ENCODE measurements at regions not wholly inside any gene's neighbourhood (a gene's known extent, or its start where the extent isn't known, plus 50 kb on each side); places are given as distances from the start of the nearest gene placed in this dataset.
"Not testable (repeated sequence)": the region's sequence is repeated elsewhere in the genome, so short reads cannot be mapped to it uniquely, and the experiment has no call there.

DNA sequence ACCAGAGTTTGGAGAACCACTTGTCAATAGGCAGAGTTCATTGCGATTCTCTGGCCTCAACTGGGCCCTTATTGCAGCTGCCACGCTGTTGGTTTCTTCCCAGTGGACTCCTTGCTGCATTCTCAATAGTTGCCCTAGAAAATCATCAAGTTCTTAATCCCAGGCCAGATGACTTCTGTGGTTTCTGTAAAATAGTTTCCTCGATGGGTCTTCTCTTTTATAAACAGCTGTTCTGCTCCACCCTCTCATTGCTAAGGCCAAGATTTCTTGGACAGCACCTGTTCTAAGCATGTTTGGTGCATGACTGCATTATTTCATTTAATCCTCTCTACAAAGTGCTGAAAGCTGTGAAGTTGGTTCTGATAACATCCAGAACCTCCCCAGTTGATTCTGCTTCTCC, 131.0 kb downstream of the BCL2L11 start:
- no peak for DNase-seq (ENCODE audit: low read depth in 2 of 2)

- no peak for DNase-seq (ENCODE audit: low read depth in 2 of 2)
Observed at GRCh38 chr2:111252436-111252835, 131.7 kb downstream of the BCL2L11 start.

- not testable (repeated sequence) for DNase-seq (ENCODE audit: low read depth in 2 of 2)
Observed at GRCh38 chr2:111254916-111255315, 134.2 kb downstream of the BCL2L11 start.

DNA sequence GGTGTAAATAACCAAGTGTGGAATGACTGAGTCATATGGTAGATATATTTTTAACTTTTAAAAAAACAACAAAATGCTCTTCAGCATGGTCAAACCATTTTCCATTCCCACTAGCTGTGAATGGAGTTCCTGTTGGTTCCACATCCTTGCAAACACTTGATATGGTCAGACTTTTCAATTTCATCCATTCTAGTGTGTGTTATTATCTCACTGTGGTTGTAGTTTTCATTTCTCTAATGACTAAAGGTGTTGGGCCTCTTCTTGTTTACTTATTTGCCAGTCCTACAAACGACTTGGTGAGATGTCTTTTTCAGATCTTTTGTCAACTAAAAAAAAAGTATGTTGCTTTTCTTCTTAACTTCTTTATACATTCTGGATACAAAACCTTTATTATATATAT, 135.9 kb downstream of the BCL2L11 start:
- DNase-seq (ENCODE audit: low read depth in 2 of 2): not testable (repeated sequence)

- not testable (repeated sequence) for DNase-seq (ENCODE audit: low read depth in 2 of 2)
Observed at GRCh38 chr2:111257607-111258006, 136.9 kb downstream of the BCL2L11 start.

- not testable (repeated sequence) for DNase-seq (ENCODE audit: low read depth in 2 of 2)
Observed at GRCh38 chr2:111258318-111258717, 137.6 kb downstream of the BCL2L11 start.

DNA sequence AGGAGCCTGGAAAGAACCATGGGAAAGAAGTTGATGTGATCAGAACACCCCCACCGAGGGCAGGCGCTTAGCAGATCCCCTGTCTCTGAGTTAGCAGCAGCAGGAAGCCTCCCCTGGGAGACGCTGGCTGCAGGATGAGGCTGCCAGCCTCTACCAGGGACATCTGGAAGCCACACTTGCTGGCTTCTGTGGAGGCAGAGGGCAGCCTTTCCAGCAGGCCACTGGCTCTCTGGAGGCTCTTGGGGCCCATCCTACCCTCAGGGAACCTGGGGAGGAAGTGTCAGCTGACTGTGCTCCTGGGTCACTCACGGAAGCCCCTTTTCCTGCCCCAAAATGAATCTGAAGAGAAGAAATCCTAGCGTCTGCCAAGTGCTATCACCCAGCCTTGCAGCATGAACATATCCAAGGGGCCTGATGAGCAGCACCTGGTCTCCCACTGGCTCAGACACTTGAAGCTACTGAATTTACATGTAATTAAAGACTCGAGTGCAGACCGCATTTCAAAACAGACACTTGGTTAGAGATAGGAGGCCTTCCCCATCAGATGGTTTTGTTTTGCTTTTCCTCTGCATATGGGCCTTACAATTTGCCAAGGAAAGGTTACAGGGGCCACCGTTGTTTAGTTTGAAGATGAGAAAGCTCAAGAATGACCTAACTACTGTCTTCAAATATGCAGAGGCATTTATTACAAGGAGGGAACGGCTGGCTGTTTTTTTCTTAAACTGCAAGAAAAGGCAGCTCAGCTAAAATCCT, 142.1 kb downstream of the BCL2L11 start:
- not testable (repeated sequence) for DNase-seq (ENCODE audit: low read depth in 2 of 2)

- DNase-seq (ENCODE audit: low read depth in 2 of 2): not testable (repeated sequence)
Observed at GRCh38 chr2:111263380-111264017, 142.8 kb downstream of the BCL2L11 start.

- DNase-seq (ENCODE audit: low read depth in 2 of 2): not testable (repeated sequence)
Observed at GRCh38 chr2:111264956-111265355, 144.2 kb downstream of the BCL2L11 start.

DNA sequence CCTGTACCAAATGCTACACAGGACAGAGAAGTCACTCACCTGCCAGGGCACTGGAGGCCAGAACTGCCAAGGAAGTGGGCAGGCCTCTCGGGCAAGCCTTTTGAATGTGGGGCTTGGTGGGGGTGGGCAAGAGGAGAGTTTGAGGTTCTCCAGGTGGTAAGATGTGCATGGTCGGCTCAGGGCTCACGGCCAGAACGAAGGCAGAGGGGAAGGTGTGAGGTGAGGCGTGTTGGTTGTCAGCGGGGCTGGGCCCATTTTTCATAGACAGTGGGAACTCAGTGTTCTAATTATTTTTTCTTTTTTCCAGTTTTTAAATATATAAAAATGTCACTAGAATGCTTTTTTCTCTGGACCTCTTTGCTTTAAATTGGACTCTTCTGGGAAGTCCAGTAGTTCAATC, 145.8 kb downstream of the BCL2L11 start:
- not testable (repeated sequence) for DNase-seq (ENCODE audit: low read depth in 2 of 2)

DNA sequence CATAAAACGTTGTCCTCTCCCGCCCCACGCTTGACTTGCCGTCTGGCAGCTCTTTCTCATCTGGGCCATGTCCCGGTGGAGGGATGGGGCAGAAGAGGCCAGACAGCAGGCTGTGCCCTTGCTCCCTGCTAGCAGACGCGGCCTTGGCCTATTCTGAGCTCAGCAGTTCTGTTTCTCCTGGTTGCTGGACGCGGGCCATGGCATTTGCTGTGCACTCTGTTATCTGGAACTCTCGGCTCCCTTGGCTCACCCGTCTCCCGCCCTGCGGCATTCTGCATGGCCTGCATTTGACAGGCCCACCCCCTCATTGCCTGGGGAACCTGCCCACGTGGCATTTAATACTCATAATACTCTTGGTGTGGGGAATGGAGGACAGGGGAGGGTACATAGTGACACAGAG, 146.3 kb downstream of the BCL2L11 start:
- DNase-seq (ENCODE audit: low read depth in 2 of 2): not testable (repeated sequence)

DNA sequence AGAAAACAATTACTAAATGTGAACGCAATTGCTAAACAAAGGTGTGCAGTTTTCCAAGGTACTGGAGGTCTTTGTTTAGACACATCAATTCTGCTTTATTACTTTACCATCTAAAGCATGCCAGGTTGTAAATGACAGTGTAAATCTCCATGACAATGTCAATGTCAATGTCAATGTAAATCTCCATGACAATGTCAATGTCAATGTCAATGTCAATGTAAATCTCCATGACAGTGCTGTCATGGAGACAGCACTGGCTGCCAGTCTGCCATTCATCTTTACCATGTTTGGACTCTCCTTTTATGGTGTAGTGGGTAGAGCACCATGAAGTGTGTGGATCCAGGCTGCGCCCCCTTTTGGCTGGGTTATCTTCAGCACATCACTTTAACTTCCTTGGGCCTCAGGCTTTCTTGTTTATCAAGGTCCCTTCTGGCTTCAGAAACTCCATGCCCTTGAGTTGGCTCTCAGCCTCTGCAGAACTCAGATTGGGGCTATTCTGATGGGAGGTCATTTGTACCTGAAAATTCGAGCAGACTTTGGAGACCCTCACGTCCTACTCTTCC, 149.1 kb downstream of the BCL2L11 start:
- not testable (repeated sequence) for DNase-seq (ENCODE audit: low read depth in 2 of 2)

DNA sequence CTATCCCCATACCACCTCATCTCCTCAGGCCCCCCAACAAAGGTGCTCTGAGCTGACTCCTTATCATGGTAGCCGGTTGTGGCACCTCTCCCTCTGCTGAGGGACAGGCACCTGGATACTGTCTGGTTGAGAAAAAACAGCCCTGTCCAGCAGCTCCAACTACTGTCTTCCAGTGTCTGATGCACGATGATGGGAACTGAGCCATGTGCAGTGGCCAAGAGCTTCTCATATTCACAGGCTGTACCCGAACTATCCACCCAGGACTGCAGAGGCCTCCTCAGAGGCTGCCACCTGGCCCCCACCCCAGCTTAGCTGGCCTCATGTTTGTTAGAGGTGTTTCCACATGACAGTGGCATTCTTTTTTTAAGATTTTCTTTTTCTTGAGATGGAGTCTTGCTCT, 149.9 kb downstream of the BCL2L11 start:
- not testable (repeated sequence) for DNase-seq (ENCODE audit: low read depth in 2 of 2)

GRCh38 chr2:111271647-111272304, 151.1 kb downstream of the BCL2L11 start:
- not testable (repeated sequence) for DNase-seq (ENCODE audit: low read depth in 2 of 2)

DNA sequence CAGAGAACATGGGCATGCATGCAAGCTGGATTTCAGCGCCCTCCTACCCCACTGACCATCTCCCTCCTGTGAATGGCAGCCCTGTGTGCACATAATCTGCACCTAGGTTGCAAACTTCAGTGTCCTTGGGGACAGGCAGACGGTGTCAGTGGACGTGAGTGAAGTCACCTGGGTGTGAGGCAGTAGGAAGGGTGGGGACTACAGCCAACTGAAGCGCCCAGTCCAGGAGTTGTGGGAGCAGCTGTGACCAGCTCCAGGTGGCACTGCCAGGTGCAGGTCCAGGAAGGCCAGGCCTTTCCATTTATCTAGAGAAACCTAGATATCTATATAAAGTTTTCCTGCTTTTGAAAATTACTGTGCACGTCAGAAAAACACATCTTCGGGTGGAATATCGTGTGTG, 152.3 kb downstream of the BCL2L11 start:
- DNase-seq (ENCODE audit: low read depth in 2 of 2): not testable (repeated sequence)

DNA sequence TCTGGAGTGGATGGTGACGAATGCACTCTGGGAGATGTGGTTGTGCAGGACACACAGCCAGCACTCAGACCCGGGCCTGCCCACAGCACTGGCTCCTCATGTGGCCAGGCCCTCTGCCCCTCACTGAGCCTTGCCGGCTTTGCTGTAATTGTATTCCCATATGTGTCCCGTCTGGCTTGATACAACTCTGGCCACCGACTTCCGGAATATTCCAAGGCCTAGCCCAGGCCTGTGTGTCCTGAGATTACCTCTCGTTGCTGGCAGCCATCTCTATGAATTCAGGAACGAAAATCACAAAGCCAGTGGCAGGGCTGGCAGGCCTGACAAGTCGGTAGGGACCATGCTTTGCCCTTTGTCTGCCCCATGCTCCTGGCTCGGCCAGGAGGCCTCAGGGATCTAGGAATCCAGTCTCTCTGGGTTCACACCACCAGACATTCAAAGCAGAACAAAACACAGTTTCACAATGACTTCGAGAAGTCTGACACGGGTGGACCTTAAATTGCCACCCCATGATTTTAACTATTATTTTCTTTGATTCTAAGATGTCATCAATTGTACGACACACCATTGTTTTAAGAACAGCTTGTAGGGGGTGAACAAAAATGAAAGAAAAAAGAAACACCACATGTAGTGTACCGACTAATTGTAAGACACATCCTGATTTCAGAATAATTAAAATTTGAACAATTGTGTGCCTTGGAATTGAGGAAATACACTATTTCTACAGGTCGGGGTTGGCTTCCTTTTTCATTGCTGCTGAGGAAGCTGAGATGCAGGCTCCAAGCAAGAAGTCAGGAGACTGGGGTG, 154.5 kb downstream of the BCL2L11 start:
- DNase-seq (ENCODE audit: low read depth in 2 of 2): not testable (repeated sequence)

DNA sequence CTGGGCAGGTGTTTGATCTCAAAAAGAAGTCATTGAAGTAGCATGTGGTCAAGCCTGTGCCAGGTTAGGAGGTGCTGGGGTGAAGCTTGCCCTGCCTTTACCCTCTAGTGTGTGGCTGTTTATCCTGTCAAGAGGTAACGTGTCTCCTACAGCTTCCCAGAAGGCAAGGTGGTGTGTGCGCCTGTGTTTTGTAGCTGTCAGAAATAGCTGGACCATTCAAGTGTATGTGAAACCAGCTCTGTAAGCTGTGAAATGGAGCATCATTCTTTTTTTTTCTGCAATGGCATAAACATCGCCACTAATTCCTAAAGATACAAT, 155.1 kb downstream of the BCL2L11 start:
- DNase-seq (ENCODE audit: low read depth in 2 of 2): not testable (repeated sequence)

- not testable (repeated sequence) for DNase-seq (ENCODE audit: low read depth in 2 of 2)
Observed at GRCh38 chr2:111278133-111278532, 157.4 kb downstream of the BCL2L11 start.

DNA sequence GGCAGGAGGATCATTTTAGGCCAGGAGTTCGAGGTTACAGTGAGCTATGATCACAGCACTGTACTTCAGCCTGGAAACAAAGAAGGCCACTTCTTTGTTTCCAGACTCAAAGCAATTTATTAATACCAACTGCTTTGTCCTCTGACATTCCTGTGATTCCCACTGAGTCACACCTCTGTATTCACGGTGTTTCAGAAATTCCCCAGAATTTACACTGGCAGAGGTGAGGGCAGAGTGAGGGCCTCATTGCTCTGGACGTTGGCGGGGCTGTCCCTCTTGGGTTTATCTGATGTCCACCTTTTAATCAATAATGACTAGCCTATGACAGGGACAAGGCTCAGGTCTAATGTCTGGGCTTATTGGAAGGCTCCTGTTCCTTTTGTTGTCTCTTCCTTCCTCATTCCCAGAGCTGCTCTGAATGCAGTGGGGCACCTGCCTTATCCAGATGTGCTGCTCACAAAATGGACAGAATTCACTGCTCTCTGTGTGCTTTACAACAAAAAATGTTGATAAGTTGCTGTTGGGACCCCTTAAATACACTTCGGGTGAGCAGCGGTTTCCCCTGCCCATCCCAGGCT, 160.1 kb downstream of the BCL2L11 start:
- DNase-seq (ENCODE audit: low read depth in 2 of 2): not testable (repeated sequence)

- not testable (repeated sequence) for DNase-seq (ENCODE audit: low read depth in 2 of 2)
Observed at GRCh38 chr2:111282162-111282561, 161.4 kb downstream of the BCL2L11 start.
